Right lobe of liver (tissue), 6 donors: ENCODE measurements at regions not wholly inside any gene's neighbourhood (a gene's known extent, or its start where the extent isn't known, plus 50 kb on each side); places are given as distances from the start of the nearest gene placed in this dataset.

Experiments
- ATAC-seq, 4 donors: fragments of 200-7000 bp; cut with Tn5 transposase; one replicate each; pipeline ENCODE4 v1.9.1; 2020; ENCODE audit warnings: mild to moderate bottlenecking in 4 of 4, moderate library complexity in 4 of 4
- DNase-seq, 3 donors: peaks; one replicate each; pipeline ENCODE4 v3.0.0-alpha.2; 2020
- H3K27ac ChIP-seq, 3 donors: fragments of 200-600 bp; one replicate each; pipeline ENCODE4 v1.8.0; 2022
- H3K27me3 ChIP-seq, 2 donors: fragments of 200-600 bp; one replicate each; pipeline ENCODE4 v1.8.0; 2022
- H3K36me3 ChIP-seq, 4 donors: fragments of 200-600 bp; sonication (generic) in 1 of 4; one replicate each; pipeline versions ENCODE4 v1.5.1 to v1.8.0; 2017 to 2022; ENCODE audit warnings: control low read depth in 1 of 4
- H3K4me1 ChIP-seq, 4 donors: fragments of 200-600 bp; sonication (generic) in 1 of 4; one replicate each; pipeline versions ENCODE4 v1.5.1 to v1.8.0; 2017 to 2022; ENCODE audit warnings: control low read depth in 1 of 4
- H3K4me3 ChIP-seq, 3 donors: fragments of 200-600 bp; one replicate each; pipeline ENCODE4 v1.8.0; 2022
- H3K9me3 ChIP-seq, 4 donors: fragments of 200-600 bp; sonication (generic) in 1 of 4; one replicate each; pipeline versions ENCODE4 v1.5.1 to v1.8.0; 2017 to 2022; ENCODE audit warnings: control low read depth in 1 of 4
- CTCF ChIP-seq, 4 donors: fragments of 200-600 bp in 3 of 4; fragments of 450-650 bp in 1 of 4; IDR thresholded peaks; one replicate each; pipeline versions ENCODE4 v1.5.1 to v1.8.0; 2016 to 2022; ENCODE audit warnings: antibody characterized with exemption in 4 of 4, mild to moderate bottlenecking in 2 of 4
- POLR2A ChIP-seq: fragments of 450-650 bp; IDR thresholded peaks from one replicate; pipeline ENCODE4 v1.6.1; 2017; ENCODE audit warnings: antibody characterized with exemption, mild to moderate bottlenecking
- WGBS: methylation state at CpG from one replicate; pipeline ENCODE4 v1.1.6; 2018; ENCODE audit warnings: low coverage, low lambda C conversion rate; ENCODE audit not compliant: insufficient coverage; ENCODE audit errors: missing lambda C conversion rate; 5-methylcytosine and 5-hydroxymethylcytosine counted together
- intact Hi-C, 2 donors: fragments of 100-400 bp; cut with DNase I; formaldehyde crosslinking; loops; one replicate each; pipeline versions ENCODE4 v1.11.2 to v1.14.1; 2022
- donor health status: DM: no; HTN: yes; CAD: no.
- donor health status: DM: no; HTN: no; CAD: no.
- donor health status: DM: no; HTN: no; CAD: no.
- donor health status: DM: no; HTN: yes; CAD: no.
- donor health status: DM: no; HTN: yes; CAD: no.

GRCh38 chr1:106700211-106700610 lies 356.3 kb upstream of the PRMT6 start:
- intact Hi-C loops, result no loop called here
- TF ChIP-seq POLR2A, result no peak
- no peak overlapping the region for H3K4me3 ChIP-seq
- H3K9me3 ChIP-seq, result no peaks in the 10 kb centered on the region
- ATAC-seq (no peak), DNase-seq (no peak)
- H3K4me1 ChIP-seq, result no peaks in the 10 kb centered on the region
- no peaks in the 10 kb centered on the region for H3K36me3 ChIP-seq
- H3K27me3 ChIP-seq, result no peaks in the 10 kb centered on the region
- no peak overlapping the region for H3K27ac ChIP-seq

- no peaks in the 10 kb centered on the region for H3K36me3 ChIP-seq
- no peak for TF ChIP-seq CTCF (IDR thresholded peaks at IDR 0.05)
- no peak for TF ChIP-seq POLR2A
- DNase-seq (no peak), ATAC-seq (no peak)
- intact Hi-C loops, result no loop called here
- no peaks in the 10 kb centered on the region for H3K27me3 ChIP-seq
- no peak overlapping the region for H3K27ac ChIP-seq
- no peak overlapping the region for H3K4me3 ChIP-seq
- H3K9me3 ChIP-seq, result no peaks in the 10 kb centered on the region
- H3K4me1 ChIP-seq, result no peaks in the 10 kb centered on the region
Observed at GRCh38 chr1:106705971-106706370, 350.5 kb upstream of the PRMT6 start.

- Histone ChIP-seq H3K4me3 (no peak overlapping the region), H3K4me1 (no peaks in the 10 kb centered on the region), H3K27me3 (no peaks in the 10 kb centered on the region), H3K36me3 (no peaks in the 10 kb centered on the region), H3K27ac (no peak overlapping the region), H3K9me3 (no peaks in the 10 kb centered on the region)
- intact Hi-C loops, result no loop called here
- TF ChIP-seq POLR2A (no peak), CTCF (IDR thresholded peaks at IDR 0.05) (no peak)
- ATAC-seq, result no peak
- DNase-seq, result no peak
- WGBS, result 58% methylated on average over 7 of the region's 7 CpGs
Observed at GRCh38 chr1:106717591-106717990, 338.9 kb upstream of the PRMT6 start.

- no peak for DNase-seq
- H3K4me1 ChIP-seq, result no peaks in the 10 kb centered on the region
- H3K27me3 ChIP-seq, result no peaks in the 10 kb centered on the region
- ATAC-seq, result no peak
- H3K4me3 ChIP-seq, result no peak overlapping the region
- TF ChIP-seq POLR2A (no peak), CTCF (IDR thresholded peaks at IDR 0.05) (no peak)
- no peaks in the 10 kb centered on the region for H3K9me3 ChIP-seq
- no peak overlapping the region for H3K27ac ChIP-seq
- intact Hi-C loops, result no loop called here
- H3K36me3 ChIP-seq, result no peaks in the 10 kb centered on the region
Observed at GRCh38 chr1:106721790-106722189, 334.7 kb upstream of the PRMT6 start.

GRCh38 chr1:106722466-106722865 lies 334.0 kb upstream of the PRMT6 start:
- no peak overlapping the region for H3K4me3 ChIP-seq
- no peaks in the 10 kb centered on the region for H3K27me3 ChIP-seq
- no peak for ATAC-seq
- intact Hi-C loops, result no loop called here
- DNase-seq, result no peak
- H3K4me1 ChIP-seq, result no peaks in the 10 kb centered on the region
- WGBS, result 13% methylated on average over 1 of the region's 1 CpG
- no peak for TF ChIP-seq CTCF (IDR thresholded peaks at IDR 0.05)
- no peak for TF ChIP-seq POLR2A
- H3K36me3 ChIP-seq, result no peaks in the 10 kb centered on the region
- H3K27ac ChIP-seq, result no peak overlapping the region
- H3K9me3 ChIP-seq, result no peaks in the 10 kb centered on the region
